ENCODE measurements at regions not wholly inside any gene's neighbourhood (a gene's known extent, or its start where the extent isn't known, plus 50 kb on each side); places are given as distances from the start of the nearest gene placed in this dataset.
A peak's percentile ranks its signal among the peaks of the same experiment; 100 is the strongest.
"Not testable (repeated sequence)": the region's sequence is repeated elsewhere in the genome, so short reads cannot be mapped to it uniquely, and the experiment has no call there.

GRCh38 chr2:91742973-91743490 is 3051.6 kb downstream of the RPIA start:
- not testable (repeated sequence) for DNase-seq (ENCODE audit: low spot score)

DNA sequence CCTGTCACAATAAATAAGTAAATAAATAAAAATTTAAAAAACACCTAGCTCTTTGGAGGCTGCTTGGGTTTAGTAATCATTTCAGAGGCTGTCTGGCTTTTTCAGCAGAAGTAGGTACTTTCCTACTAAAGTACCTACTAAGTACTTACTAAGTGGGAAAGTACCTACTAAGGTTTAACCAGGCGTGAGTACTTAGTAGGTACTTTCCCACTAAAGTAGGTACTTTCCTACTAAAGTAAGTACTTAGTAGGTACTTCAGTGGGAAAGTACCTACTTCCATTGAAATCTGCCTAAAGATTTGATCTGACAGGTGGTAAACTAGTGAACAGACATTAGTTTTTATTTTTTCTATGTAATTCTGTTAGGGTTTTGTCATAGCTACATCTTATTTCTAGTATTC is 3052.4 kb downstream of the RPIA start:
- DNase-seq (ENCODE audit: low spot score): not testable (repeated sequence)

GRCh38 chr2:91744700-91745141 is 3053.2 kb downstream of the RPIA start:
- DNase-seq (ENCODE audit: low spot score): peak; percentile 1

DNA sequence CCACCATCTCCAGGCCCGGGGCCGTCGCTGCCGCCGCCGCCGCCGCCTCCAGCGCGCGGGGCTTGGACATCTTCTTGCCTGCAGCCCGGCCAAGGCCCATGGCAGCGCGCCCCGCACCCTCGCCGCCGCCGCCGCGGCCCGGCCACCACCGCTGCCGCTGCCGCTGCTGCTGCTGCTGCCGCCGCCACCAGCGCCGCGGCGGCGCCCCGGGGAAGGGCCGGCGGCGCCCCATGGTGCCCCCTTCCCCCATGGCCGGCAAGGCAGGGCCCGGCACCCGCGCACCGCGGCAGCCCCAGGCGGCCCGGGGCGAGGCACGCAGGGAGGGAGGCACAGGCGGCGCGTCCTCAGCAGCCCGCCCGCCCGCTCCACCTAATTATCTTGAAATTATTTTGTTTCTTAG is 3057.4 kb downstream of the RPIA start:
- DNase-seq (ENCODE audit: low spot score): no peak

DNA sequence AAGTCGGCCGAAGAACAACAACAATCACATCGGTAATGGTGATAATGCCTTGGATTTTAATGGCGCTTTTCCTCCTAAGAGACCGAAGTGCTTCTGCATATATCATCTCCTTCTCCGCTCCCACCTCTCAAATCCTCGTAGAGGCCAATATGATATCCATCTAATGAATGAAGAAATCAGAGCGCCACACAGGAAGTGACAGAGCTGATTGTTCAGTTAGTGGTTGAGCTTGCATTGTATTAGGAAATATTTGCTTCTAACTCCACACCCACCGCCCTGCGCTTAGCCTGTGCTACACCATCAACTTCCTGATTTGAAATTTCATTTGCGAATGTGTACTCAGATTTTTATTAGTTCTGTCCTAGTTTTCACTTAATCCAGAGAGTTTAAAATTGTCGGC is 3058.2 kb downstream of the RPIA start:
- DNase-seq (ENCODE audit: low spot score): not testable (repeated sequence)

DNA sequence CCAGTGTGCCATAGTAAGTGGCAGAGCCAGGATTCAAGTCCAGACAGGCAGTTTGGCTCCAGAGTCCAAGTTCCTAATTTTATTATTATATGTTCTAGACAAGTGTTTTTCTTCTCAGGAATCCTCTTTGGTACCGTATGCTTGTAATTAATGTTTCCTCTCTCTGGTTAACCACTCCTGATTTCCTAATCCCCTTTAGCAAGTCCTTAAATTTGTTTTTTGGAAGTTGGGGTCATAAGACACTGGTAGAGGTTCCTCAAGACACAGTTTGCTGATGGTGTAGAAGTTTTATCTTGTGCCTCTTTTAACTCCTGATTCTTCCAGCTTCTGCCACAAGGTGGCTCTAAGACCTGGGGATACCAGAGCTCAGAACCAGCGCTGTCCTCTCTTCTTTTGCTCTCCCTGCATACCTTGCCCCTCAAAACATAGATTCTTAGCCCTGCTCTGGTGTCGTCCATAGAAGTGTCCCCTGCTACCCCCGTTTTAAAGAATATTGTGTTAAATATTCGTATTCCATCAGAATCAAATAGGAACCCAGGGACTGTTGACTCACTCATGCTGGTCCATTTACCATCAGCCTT is 3068.0 kb downstream of the RPIA start:
- not testable (repeated sequence) for DNase-seq (ENCODE audit: low spot score)

DNA sequence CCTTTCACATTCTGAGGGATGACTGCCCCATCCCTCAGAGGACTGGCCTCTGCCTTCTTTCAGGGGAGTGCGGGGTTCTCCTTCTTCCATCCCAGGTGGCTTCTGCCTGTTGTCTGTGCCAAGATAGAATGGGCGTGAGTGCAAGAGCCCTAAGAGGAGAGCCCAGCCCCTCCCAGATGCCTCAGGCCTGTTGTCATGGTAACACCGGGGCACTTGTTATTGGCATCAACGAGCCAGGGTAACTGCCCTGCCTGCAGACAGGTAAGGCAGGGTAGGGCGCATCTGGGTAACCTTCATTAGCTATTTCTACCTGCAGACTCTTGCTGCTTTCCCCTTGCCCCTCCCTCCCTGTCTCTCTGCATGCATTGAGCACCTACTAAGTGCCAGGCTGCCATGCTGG is 3069.2 kb downstream of the RPIA start:
- not testable (repeated sequence) for DNase-seq (ENCODE audit: low spot score)

DNA sequence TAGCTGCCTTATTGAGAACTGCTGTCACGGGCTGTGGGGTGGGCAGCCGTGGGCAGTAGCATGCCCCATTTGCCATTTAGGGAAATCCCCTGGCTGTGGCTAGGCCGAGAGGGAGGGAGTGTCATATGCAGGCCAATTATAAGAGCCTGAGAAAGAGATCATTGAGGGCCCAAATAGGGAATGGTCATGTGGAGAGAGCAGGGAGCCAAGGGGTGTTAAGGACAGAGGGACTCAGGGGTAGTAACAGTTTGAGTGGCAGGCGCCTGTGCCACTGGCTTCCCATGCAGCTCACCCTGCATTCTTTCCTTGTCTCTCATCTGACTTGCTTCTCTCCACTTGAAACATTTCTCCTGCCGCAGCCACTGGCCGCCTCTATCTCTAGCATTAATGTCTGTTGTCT is 3070.8 kb downstream of the RPIA start:
- not testable (repeated sequence) for DNase-seq (ENCODE audit: low spot score)

DNA sequence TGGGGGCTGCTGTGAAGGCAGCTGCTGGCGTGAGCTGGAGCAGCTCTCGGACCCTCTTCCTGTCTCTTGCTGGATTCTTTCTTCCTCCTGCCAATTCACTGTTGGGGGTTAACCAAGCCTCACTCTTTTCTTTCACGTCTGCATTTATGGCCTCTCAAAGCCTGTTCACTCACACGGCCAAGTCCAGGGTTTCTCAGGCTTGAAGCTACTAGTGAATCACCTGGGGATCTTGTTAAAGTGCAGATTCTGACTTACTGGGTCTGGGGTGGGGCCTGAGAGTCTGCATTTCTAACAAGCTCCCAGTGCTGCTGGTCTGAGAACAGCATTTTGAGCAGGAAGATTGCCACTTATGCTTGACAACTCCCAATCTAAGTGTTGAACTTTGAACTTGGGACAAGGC is 3072.2 kb downstream of the RPIA start:
- not testable (repeated sequence) for DNase-seq (ENCODE audit: low spot score)

DNA sequence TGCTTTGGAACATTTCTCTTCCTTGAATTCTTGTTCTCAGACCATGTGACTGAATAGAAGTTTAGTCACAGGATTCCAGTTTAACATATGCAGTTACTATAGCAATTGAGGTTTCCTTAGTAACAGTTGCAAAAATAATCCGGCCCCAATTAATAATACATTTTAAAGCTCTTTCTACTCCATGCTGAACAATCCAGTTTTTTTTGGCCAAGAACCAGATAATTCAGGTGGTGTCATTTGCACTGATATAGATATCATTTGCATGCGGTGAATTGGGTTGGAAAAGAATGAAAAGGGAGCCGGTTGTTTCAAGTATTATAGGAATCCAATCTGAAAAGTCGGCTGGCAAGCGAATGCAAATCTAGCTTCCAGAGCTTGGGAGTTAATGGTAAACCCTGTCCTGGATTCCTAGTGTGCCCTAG is 3073.1 kb downstream of the RPIA start:
- DNase-seq (ENCODE audit: low spot score): not testable (repeated sequence)

DNA sequence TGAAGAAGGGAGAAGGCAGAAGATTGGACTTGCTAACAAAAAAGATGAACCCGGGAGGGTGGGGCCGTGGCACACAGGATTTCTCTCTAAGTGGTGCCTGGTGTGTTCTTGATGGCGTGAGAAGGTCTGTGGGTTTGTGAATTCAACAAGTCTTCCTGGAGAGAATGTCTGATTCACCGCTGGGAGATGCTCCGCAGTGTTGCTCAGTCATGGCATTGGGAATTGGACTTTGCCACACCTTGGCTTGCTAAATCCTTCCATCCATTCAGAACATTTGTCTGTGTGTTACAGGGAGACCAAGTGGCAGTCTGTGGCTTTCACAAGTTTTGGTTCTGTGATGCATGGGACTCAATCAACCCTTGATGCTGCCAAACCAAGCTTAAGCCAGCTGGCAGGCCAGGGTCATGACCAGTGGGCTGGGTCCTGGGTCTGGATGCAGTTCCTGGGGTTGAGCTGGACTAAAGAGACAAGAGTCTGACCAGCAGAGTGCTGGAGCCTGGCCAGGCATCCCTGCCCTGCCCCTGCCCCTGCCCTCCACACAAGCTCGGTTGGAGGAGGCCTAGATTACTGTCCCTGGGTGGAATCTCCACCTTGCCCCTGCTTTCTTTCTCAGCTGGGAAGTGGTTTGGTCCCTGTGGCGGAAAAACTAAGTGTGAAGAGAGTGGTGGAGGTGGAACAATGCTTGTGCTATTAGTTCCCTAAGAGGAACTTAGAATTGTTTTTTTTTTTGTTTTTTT is 3073.7 kb downstream of the RPIA start:
- DNase-seq (ENCODE audit: low spot score): not testable (repeated sequence)

GRCh38 chr2:91766349-91767048 is 3075.0 kb downstream of the RPIA start:
- peak; percentile 72 for DNase-seq (ENCODE audit: low spot score)

DNA sequence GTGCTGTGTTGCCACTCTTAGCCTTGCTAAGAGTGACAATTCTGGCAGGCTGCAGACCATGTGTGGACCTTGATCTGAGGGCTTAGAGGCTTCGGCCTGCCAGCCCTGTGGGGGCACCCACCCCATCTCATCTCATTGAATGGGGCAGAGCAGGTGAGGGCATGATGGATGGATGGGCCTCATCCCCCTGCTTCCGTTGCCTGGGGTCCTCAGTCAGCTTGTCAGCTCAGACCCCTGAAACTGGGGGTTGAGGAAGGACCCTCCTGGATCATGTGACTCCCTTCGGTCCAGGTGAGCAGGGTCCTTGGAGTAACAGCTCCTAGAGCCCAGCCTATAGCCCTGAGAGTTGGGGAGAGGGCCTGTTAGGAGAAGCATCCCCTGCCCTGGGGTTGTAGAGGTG is 3076.8 kb downstream of the RPIA start:
- not testable (repeated sequence) for DNase-seq (ENCODE audit: low spot score)

DNA sequence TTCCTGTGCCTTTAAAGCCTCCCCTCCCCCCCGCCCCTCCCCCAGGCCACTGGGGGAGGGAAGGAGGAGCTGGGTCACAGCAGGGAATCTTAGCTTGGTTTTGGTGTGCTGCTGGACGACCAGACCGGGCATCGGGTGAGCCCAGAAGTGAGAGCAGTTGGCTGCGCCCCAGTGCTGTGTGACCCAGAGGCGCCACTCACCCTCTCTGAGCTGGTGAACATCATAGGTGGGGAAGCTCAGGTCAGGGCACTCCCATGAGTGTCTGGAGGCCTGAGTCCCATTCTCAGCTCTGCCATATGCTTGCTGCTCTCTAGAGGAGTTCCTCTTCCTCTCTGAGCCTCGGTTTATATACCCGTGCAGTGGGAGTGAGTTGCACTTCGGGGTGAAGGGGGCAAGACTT is 3077.5 kb downstream of the RPIA start:
- not testable (repeated sequence) for DNase-seq (ENCODE audit: low spot score)

- not testable (repeated sequence) for DNase-seq (ENCODE audit: low spot score)
Observed at GRCh38 chr2:91770046-91770575, 3078.6 kb downstream of the RPIA start.

GRCh38 chr2:91771604-91772003 is 3080.1 kb downstream of the RPIA start:
- not testable (repeated sequence) for DNase-seq (ENCODE audit: low spot score)

GRCh38 chr2:91772240-91772937 is 3080.9 kb downstream of the RPIA start:
- not testable (repeated sequence) for DNase-seq (ENCODE audit: low spot score)

DNA sequence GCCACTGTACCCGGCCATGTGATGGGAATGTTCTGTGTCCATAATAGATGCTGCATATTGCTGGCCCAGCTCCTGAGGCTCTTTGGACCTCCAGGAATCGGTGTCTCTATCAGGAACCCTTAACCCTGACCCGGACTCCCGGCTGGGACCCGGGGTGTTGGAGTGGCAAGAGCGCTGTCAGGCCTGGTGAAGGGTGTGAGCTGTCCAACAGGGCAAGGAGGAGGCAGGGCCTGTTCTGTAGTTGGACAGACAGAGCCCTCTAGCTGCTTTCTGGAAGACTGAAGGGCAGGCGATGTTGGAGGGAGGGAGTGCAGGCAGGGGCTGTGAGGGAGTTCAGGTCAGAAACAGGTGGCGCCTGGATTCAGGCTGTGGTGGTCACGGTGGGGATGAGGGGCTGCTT is 3082.3 kb downstream of the RPIA start:
- DNase-seq (ENCODE audit: low spot score): not testable (repeated sequence)

- not testable (repeated sequence) for DNase-seq (ENCODE audit: low spot score)
Observed at GRCh38 chr2:91775193-91775592, 3083.7 kb downstream of the RPIA start.

DNA sequence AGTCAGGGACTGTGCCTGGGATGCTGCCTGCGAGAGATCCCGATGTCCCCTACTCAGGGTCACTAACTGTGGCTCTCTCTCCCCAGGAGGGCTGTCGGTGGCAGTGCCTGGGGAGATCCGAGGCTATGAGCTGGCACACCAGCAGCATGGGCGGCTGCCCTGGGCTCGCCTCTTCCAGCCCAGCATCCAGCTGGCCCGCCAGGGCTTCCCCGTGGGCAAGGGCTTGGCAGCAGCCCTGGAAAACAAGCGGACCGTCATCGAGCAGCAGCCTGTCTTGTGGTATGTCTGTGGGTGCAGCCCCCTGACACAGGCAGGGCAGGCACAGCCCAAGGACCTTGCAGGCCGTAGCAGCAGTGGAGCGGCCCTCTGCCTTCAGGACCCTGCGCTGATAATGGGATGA is 3088.9 kb downstream of the RPIA start:
- DNase-seq (ENCODE audit: low spot score): not testable (repeated sequence)

DNA sequence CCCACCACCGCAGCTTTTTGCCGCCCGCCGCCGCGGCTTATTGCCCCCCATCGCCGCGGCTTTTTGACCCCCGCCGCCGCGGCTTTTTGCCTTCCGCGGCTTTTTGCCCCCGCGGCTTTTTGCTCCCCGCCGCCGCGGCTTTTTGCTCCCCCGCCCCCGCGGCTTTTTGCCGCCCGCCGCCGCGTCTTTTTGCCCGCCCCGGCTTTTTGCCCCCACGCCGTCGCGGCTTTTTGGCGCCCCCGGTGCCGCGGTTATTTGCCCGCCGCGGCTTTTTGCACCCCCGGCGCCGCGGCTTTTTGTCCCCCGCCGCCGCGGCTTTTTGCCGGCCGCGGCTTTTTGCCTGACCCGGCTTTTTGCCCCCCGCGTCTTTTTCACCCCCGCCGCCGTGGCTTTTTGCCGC is 3061.8 kb upstream of the TEKT4 start:
- DNase-seq (ENCODE audit: low spot score): not testable (repeated sequence)

All from COLO829 (cell line).